A673 (cell line): ENCODE measurements at regions not wholly inside any gene's neighbourhood (a gene's known extent, or its start where the extent isn't known, plus 50 kb on each side); places are given as distances from the start of the nearest gene placed in this dataset.
A peak's percentile ranks its signal among the peaks of the same experiment; 100 is the strongest.

Experiments used
- BruUV-seq: library from RNA; stranded (reverse); fragments of 400-500 nt; replicated peaks from 2 replicates; lab custom pipeline; 2021; lab: Mats Ljungman, UMichigan
- CTCF ChIA-PET: fragments of 300-600 bp; sonication (Branson Sonifier 250); formaldehyde crosslinking; loops from one replicate; lab custom pipeline; 2022; ENCODE audit warnings: antibody characterized with exemption; lab: Charles Lee
- POLR2A ChIA-PET: fragments of 300-600 bp; sonication (Branson Sonifier 250); formaldehyde crosslinking; loops from one replicate; lab custom pipeline; 2022; ENCODE audit warnings: antibody characterized with exemption; ENCODE audit not compliant: low non-redundant PET; lab: Charles Lee
- DNase-seq: peaks from one replicate; pipeline ENCODE4 v3.0.0-alpha.2; 2015; ENCODE audit warnings: low spot score
- H3K27ac ChIP-seq: fragments of 200-600 bp; sonication (generic); 2 replicates; pipeline ENCODE4 v1.5.1; 2016; ENCODE audit warnings: mixed run types, low read depth, mild to moderate bottlenecking, mixed read lengths, antibody characterized with exemption, low read length; ENCODE audit not compliant: poor library complexity, severe bottlenecking
- H3K27me3 ChIP-seq: fragments of 200-600 bp; sonication (generic); replicated peaks from 2 replicates; pipeline ENCODE4 v1.6.1; 2017; ENCODE audit warnings: mixed run types, low read depth, mild to moderate bottlenecking, mixed read lengths, antibody characterized with exemption, low read length; ENCODE audit not compliant: insufficient read depth, poor library complexity
- H3K36me3 ChIP-seq: fragments of 200-600 bp; sonication (generic); 2 replicates; pipeline ENCODE4 v1.6.1; 2016; ENCODE audit warnings: mixed run types, mild to moderate bottlenecking, mixed read lengths, antibody characterized with exemption, low read length; ENCODE audit not compliant: insufficient read depth, poor library complexity, severe bottlenecking
- H3K4me1 ChIP-seq: fragments of 200-600 bp; sonication (generic); 2 replicates; pipeline ENCODE4 v1.6.1; 2017; ENCODE audit warnings: mixed run types, mild to moderate bottlenecking, mixed read lengths, antibody characterized with exemption, low read length; ENCODE audit not compliant: insufficient read depth, poor library complexity, severe bottlenecking
- H3K4me3 ChIP-seq: fragments of 200-600 bp; sonication (generic); 2 replicates; pipeline ENCODE4 v1.5.1; 2016; ENCODE audit warnings: low read depth, mixed run types, mild to moderate bottlenecking, mixed read lengths, low read length; ENCODE audit not compliant: poor library complexity, severe bottlenecking
- H3K9me3 ChIP-seq: fragments of 200-600 bp; sonication (generic); 2 replicates; pipeline ENCODE4 v1.6.1; 2016; ENCODE audit warnings: mixed run types, low read depth, mild to moderate bottlenecking, mixed read lengths, antibody characterized with exemption, low read length; ENCODE audit not compliant: poor library complexity, severe bottlenecking
- CTCF ChIP-seq: fragments of 300-800, 200-600 bp; sonication (generic); conservative IDR thresholded peaks from 2 replicates; pipeline ENCODE4 v1.5.1; 2017; ENCODE audit warnings: low read depth, mild to moderate bottlenecking, antibody characterized with exemption, low read length, moderate library complexity, mixed read lengths
- EZH2 ChIP-seq: fragments of 200-600 bp; sonication (generic); IDR thresholded peaks from 2 replicates; pipeline ENCODE4 v1.6.1; 2017; ENCODE audit warnings: borderline replicate concordance, low read depth, mild to moderate bottlenecking, mixed read lengths, antibody characterized with exemption, low read length; ENCODE audit not compliant: poor library complexity, severe bottlenecking
- intact Hi-C: fragments of 100-400 bp; cut with micrococcal nuclease; formaldehyde crosslinking; loops from one replicate; pipeline ENCODE4 v1.10.0; 2022; ENCODE audit not compliant: unreplicated experiment

DNA sequence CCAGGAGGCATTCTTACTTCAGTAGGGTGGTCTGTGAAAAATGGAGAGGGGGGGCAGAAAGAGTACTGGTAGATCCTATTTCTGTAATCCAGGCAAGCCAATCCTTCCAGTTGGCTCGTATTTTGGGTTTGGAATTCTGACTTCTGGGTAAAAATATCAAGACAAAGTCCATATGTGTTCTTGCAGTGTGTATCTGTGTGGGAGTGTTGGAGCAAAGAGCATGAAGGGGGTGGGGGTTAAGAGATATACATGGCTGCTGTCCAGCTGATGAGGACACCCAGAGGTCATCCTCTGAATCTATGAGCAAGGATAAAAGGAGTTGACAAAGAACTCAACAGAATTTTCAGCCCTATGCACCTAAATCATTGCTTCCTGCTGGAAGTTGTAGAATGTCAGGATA lies 375.8 kb upstream of the PIK3C3 start:
- H3K36me3 ChIP-seq, result no peaks in the 10 kb centered on the region
- no peaks in the 10 kb centered on the region for H3K4me1 ChIP-seq
- no peak for TF ChIP-seq EZH2
- TF ChIP-seq CTCF, result no peak
- peaks cover 8% of the 10 kb centered on the region for H3K27me3 ChIP-seq
- no peak overlapping the region for H3K27ac ChIP-seq
- intact Hi-C loops, result no loop called here
- no TSS peak for BruUV-seq
- no peak overlapping the region for H3K4me3 ChIP-seq
- ChIA-PET POLR2A (no interaction called here), CTCF (no interaction called here)
- no peaks in the 10 kb centered on the region for H3K9me3 ChIP-seq
- DNase-seq, result no peak

GRCh38 chr18:41577529-41577928 lies 377.5 kb upstream of the PIK3C3 start:
- H3K4me3 ChIP-seq, result no peak overlapping the region
- ChIA-PET CTCF (no interaction called here), POLR2A (interaction anchor here (0.5 kb wide), 1 partner anchor 18 kb away, joined by 3 read pairs; no protein-coding TSS in a partner anchor)
- no peaks in the 10 kb centered on the region for H3K36me3 ChIP-seq
- no peaks in the 10 kb centered on the region for H3K4me1 ChIP-seq
- no peak for TF ChIP-seq EZH2
- DNase-seq, result no peak
- no peak overlapping the region for H3K27ac ChIP-seq
- peaks cover 8% of the 10 kb centered on the region for H3K27me3 ChIP-seq
- H3K9me3 ChIP-seq, result no peaks in the 10 kb centered on the region
- intact Hi-C loops, result no loop called here
- no TSS peak for BruUV-seq

GRCh38 chr18:41576643-41577042 lies 378.4 kb upstream of the PIK3C3 start:
- peak; percentile 3 for DNase-seq
- TF ChIP-seq CTCF (no peak), EZH2 (no peak)
- POLR2A ChIA-PET, result no interaction called here
- Histone ChIP-seq H3K4me1 (no peaks in the 10 kb centered on the region), H3K27me3 (peaks cover 8% of the 10 kb centered on the region), H3K36me3 (no peaks in the 10 kb centered on the region), H3K27ac (no peak overlapping the region), H3K4me3 (no peak overlapping the region), H3K9me3 (no peaks in the 10 kb centered on the region)
- CTCF ChIA-PET, result no interaction called here
- BruUV-seq, result no TSS peak
- intact Hi-C loops, result no loop called here

DNA sequence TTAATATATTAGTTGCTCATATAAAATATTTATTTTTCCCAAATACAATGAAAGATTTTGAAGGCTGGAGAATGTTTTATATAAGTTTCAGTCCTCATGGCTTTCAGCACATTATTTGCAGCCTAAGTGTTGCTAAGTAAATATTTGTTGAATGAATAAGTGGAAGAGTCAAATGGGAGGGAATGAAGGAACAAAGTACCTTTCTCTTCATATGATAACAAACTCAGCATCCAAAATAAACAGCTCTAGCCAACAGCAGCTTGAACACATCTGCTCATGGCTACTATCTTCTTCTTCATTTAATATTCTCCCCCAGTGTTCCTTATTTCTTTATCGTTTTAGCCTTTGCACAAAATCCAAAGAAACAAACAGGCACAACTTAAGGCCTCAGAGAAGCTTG lies 385.2 kb upstream of the PIK3C3 start:
- TF ChIP-seq EZH2 (no peak), CTCF (no peak)
- no peaks in the 10 kb centered on the region for H3K9me3 ChIP-seq

More for the DNA sequence above, 385.2 kb upstream of the PIK3C3 start:
- ChIA-PET CTCF (no interaction called here), POLR2A (no interaction called here)
- BruUV-seq, result no TSS peak
- Histone ChIP-seq H3K27me3 (no peaks in the 10 kb centered on the region), H3K36me3 (no peaks in the 10 kb centered on the region), H3K4me3 (no peak overlapping the region), H3K27ac (no peak overlapping the region), H3K4me1 (no peaks in the 10 kb centered on the region)
- intact Hi-C loops, result no loop called here
- no peak for DNase-seq
